ENCODE measurements at regions not wholly inside any gene's neighbourhood (a gene's known extent, or its start where the extent isn't known, plus 50 kb on each side); places are given as distances from the start of the nearest gene placed in this dataset.
A peak's percentile ranks its signal among the peaks of the same experiment; 100 is the strongest.
"Not testable (repeated sequence)": the region's sequence is repeated elsewhere in the genome, so short reads cannot be mapped to it uniquely, and the experiment has no call there.

DNA sequence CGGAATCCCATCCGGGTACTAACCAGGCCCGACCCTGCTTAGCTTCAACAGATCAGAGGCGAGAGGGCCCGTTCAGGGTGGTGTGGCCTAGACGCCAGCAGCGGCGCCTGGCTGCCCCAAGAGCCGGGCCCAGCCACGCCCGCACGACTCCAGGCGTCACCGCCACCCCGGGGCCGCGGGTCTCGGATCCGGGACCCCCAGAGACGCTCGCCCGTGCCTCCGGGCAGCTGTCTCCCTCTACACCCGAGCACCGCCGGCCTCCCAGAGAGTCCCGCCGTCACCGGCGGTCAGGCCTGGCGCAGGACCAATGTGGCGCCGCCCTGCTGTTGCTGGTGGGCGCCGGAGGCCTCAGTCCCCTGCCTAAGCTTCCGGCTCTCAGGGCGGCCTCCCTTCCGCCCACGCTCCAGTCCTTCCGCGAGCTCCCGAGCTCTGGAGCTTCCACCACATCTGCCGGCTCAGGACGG lies 441.2 kb upstream of the DEFB115 start:
- Histone ChIP-seq H3K4me3 (no peak overlapping the region), H3K4me1 (no peaks in the 10 kb centered on the region), H3K9me3 (no peaks in the 10 kb centered on the region), H3K27ac (no peak overlapping the region), H3K36me3 (no peaks in the 10 kb centered on the region), H3K27me3 (no peaks in the 10 kb centered on the region)
- intact Hi-C loops (cut with DNase I): no loop called here
- ATAC-seq (peak; percentile 44), DNase-seq (no peak)
- TF ChIP-seq, protein P1, sequence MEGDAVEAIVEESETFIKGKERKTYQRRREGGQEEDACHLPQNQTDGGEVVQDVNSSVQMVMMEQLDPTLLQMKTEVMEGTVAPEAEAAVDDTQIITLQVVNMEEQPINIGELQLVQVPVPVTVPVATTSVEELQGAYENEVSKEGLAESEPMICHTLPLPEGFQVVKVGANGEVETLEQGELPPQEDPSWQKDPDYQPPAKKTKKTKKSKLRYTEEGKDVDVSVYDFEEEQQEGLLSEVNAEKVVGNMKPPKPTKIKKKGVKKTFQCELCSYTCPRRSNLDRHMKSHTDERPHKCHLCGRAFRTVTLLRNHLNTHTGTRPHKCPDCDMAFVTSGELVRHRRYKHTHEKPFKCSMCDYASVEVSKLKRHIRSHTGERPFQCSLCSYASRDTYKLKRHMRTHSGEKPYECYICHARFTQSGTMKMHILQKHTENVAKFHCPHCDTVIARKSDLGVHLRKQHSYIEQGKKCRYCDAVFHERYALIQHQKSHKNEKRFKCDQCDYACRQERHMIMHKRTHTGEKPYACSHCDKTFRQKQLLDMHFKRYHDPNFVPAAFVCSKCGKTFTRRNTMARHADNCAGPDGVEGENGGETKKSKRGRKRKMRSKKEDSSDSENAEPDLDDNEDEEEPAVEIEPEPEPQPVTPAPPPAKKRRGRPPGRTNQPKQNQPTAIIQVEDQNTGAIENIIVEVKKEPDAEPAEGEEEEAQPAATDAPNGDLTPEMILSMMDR (IDR thresholded peaks at IDR 0.05): no peak

DNA sequence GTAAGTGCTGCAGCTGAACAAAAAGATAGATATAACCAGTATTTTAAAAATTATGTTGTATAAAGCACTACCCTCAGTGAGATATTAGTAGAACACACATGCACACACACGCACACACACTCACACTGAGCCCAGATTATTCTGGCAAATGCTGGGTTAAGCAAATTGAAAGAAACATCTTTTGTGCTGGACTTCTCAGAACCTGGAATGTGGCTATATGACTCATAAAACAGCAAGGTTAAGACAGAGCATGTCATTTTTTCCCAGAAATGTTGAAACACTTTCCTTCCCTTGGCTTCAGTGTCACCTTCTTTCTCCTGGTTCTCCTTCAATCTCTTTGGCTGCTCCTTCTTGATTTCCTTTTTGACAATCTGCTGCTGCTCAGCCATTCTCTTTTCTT lies 435.8 kb upstream of the DEFB115 start:
- intact Hi-C loops (cut with DNase I); H3K4me3 ChIP-seq; DNase-seq; ATAC-seq; H3K27me3 ChIP-seq; H3K9me3 ChIP-seq; H3K27ac ChIP-seq; H3K4me1 ChIP-seq; H3K36me3 ChIP-seq: not testable (repeated sequence)

DNA sequence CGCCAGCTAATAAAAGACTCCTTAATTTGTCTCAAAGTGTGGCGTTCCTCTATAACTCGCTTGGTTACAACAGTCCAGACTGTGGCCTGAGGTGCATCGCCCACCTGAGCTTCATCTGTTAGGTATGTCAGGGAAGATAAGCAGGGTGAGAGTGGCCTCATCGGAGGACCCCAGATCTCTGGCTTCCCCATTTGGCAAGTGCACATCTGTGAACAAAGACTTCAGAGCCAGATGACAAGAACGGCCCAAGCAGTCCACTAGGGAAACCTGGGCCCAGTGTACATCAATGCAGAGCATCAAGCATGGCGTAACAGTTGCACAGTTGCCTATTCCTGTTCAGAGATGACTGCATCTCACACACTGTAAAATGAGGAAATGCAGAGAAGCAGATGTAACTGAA lies 432.8 kb upstream of the DEFB115 start:
- H3K4me1 ChIP-seq; DNase-seq; H3K36me3 ChIP-seq; H3K27me3 ChIP-seq; H3K9me3 ChIP-seq; ATAC-seq; intact Hi-C loops (cut with DNase I); H3K4me3 ChIP-seq; H3K27ac ChIP-seq: not testable (repeated sequence)

DNA sequence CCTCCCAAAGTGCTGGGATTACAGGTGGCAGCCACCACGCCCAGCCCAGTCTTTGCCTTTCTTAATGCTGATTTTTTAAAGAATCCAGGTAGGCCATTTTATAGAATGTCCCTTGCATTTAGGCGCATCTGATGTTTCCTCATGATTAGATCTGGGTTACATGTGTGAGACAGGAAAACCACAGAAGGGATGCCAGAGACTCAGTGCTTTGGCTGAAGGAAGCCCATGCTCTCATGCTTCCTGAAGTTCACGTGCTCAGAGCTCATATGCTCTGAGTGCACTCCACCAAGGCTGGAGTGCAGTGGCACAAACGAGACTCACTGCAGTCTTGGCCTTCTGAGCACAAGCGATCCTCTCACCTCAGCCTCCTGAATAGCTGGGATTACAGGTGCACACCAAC lies 411.5 kb upstream of the DEFB115 start:
- H3K27ac ChIP-seq; intact Hi-C loops (cut with DNase I); H3K9me3 ChIP-seq; H3K4me3 ChIP-seq; H3K27me3 ChIP-seq; DNase-seq; H3K4me1 ChIP-seq; ATAC-seq; H3K36me3 ChIP-seq: not testable (repeated sequence)

DNA sequence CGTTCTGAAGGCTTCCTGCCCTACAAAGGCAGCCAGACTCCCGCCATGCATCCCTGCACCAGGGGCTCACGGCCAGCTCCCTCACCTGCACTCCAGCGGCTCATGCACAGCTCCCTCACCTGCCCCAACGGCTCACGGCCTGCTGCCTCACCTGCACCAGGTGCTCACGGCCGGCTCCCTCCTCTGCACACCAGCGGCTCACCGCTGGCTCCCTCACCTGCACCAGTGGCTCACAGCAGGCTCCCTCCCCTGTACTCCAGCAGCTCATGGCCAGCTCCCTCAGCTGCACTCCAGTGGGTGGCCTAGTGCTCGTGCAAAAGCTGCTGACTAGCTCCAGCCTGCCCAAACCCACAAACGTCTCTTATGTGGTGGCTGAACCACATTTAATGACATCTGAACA lies 389.2 kb upstream of the DEFB115 start:
- H3K27ac ChIP-seq; H3K9me3 ChIP-seq; DNase-seq; H3K27me3 ChIP-seq; H3K36me3 ChIP-seq; H3K4me1 ChIP-seq; intact Hi-C loops (cut with DNase I); H3K4me3 ChIP-seq: not testable (repeated sequence)
- ATAC-seq: peak; percentile 66

DNA sequence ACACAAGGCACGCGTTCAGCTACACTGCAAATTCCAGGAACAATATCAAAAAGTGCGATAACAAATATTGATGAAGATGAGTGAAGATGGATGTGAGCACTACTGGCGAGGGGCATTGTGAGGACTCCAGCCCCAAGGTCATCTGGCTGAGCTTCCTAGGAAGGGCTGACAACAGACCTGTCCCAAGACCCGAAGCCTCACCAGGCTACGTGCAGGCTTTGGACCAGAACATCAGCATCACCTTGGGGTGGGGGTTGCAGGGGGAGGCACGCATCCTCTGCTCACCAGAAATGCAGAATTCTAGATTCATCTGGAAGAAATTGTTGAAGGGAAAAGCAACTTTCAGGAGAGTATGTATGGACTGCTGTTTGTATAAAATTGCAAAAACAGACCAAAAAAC lies 386.3 kb upstream of the DEFB115 start:
- H3K9me3 ChIP-seq; DNase-seq; H3K27ac ChIP-seq; H3K4me3 ChIP-seq; H3K27me3 ChIP-seq; H3K36me3 ChIP-seq; intact Hi-C loops (cut with DNase I); ATAC-seq; H3K4me1 ChIP-seq: not testable (repeated sequence)

DNA sequence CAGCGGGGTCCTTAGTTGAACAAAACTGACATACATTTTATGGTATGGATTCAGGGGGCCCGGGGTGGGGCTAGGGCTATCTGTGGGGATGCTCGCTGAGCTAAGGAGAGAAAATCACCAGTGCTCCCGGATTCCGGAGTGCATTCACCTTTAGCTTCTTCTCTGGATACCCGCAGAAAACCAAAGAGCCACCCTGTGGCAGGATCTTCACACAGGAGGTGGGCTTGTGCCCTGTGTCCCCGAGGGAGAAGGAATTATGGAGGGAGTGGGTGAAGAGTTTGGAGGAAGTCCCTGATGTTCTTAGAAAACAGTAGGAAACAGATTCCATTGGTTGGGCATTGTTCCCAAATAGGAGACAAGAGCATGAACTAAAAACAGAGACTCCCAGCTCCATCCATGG lies 385.2 kb upstream of the DEFB115 start:
- H3K27me3 ChIP-seq; ATAC-seq; H3K4me3 ChIP-seq; DNase-seq; H3K4me1 ChIP-seq; H3K9me3 ChIP-seq; intact Hi-C loops (cut with DNase I); H3K27ac ChIP-seq; H3K36me3 ChIP-seq: not testable (repeated sequence)

DNA sequence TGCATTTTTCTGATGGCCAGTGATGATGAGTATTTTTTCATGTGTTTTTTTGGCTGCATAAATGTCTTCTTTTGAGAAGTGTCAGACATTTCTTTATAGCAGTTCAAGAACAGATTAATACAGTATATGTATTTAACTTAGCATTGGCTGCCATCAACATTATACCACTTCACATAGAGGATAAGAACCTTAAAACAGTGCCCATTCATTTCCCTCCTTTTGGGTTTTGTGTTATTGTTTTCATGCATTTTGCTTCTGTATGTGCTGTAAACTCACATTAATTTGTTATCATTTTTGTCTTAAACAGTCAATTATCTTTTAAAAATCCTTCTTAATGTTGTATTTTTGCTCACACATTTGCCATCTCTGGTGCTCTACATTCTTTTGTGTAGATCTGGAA lies 381.6 kb upstream of the DEFB115 start:
- H3K27me3 ChIP-seq; H3K27ac ChIP-seq; H3K4me3 ChIP-seq; H3K36me3 ChIP-seq; H3K9me3 ChIP-seq; ATAC-seq; H3K4me1 ChIP-seq; DNase-seq; intact Hi-C loops (cut with DNase I): not testable (repeated sequence)

DNA sequence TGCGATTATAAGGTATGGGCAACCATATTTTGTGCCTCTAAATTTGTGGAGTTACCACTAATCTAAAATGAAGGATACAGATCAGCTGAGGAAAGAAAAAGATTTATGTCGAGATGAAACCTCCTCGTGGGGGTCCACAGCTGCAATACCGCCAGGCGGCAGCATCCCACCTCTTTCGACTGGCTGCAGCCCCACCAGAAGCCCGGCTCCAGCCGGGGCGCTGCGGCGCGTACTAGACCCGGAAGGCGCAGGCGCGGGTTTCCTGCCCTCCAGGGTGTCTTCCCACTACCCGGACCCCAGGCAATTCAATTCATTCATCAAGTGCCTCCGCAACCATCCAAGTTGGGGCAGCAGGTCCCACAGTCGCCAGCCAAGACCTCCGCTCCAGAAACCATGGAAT lies 366.1 kb upstream of the DEFB115 start:
- H3K4me3 ChIP-seq; intact Hi-C loops (cut with DNase I); ATAC-seq; H3K36me3 ChIP-seq; DNase-seq; H3K27ac ChIP-seq; H3K4me1 ChIP-seq; H3K9me3 ChIP-seq: not testable (repeated sequence)
- H3K27me3 ChIP-seq: peaks cover 28% of the 10 kb centered on the region

DNA sequence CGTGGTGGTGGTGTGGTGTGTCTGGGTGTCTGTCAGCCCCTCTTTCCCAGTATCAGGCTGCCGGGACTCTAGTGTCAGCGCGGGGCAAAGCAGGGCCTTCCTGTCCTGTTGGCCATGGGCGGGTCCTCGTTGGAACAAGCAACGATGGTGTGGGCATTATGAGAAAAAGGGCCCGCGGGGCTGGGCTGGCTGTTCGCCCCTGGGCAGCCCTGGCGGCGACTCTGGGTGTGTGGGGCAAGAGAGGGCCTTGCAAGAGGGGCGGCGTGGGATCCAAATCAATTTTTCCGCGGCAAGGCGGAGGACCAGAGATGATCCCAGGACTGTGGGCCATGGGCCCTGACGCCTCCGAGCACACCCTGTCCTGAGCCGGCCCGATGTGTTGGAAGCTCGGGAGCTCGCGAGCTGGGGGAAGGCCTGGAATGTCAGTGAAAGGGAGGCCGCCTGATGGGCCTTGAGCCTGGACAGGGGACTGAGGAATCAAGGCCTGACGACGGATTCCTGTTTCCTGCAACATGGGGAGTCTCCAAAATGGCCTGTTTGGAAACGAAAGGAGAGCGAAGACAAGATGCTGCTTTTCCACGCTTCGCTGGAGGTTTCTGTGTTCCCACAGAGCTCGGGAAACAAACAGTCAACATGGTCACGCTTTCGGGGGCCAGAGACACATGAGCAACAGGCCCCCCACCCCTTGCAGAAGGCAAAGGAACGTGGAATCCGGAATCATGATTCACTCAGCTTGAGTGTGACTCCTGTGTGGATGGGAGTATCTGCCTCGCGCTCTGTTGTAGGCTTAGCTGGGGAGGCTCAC lies 364.7 kb upstream of the DEFB115 start:
- DNase-seq (no peak), ATAC-seq (no peak)
- Histone ChIP-seq H3K36me3 (no peaks in the 10 kb centered on the region), H3K4me3 (no peak overlapping the region), H3K4me1 (no peaks in the 10 kb centered on the region), H3K27ac (no peak overlapping the region), H3K9me3 (no peaks in the 10 kb centered on the region), H3K27me3 (peaks cover 28% of the 10 kb centered on the region)
- TF ChIP-seq, protein P1 (IDR thresholded peaks at IDR 0.05): no peak
- intact Hi-C loops (cut with DNase I): no loop called here

DNA sequence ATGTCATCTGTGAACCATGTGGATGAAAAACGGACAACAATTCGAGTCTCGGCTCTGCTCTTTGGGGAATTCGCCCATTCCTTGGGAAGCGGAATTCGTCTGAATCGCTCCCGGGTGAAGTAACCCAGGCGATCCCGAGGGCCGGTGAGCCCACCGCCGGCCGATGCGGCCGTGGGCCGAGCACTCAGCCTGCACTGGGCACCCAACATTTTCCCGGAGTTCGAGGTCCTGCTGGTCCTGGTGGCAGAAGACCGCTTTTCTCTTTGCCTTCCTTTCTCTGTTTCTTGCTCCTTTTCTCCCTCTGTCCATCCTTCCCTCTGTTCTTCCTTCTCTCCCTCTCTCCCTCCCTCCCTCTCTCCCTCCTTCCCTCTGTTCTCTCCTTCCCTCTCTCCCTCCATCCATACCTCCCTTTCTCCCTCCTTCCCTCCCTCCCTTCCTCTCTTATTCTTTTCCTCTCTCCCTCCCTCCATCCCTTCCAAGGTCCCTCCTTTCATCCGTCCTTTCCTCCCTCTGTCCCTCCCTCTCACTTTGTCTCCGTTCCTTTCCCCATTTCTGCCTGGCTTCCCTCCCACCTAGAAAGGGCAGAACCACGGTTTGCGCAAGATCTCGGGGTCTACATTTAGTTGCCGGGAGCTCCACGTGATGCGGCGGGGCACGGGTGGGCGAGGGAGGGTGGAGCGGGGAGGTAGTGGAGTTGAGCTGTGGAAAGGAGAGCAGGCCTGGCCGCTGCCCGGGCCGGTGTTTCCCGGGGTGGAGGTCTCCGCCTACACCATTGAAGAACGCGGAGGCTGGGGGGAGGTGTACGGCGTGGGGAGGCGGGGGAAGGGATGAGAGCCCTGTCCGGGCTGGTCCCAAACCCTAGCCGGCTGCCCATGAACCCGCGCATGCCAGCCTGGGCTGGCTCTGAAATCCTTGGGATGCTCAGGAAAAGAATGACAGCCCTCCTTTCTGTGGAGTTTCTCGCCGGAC lies 363.8 kb upstream of the DEFB115 start:
- H3K9me3 ChIP-seq; H3K36me3 ChIP-seq; ATAC-seq; intact Hi-C loops (cut with DNase I); DNase-seq; H3K4me1 ChIP-seq; H3K27ac ChIP-seq; H3K4me3 ChIP-seq: not testable (repeated sequence)
- peaks cover 28% of the 10 kb centered on the region for H3K27me3 ChIP-seq

All from upper lobe of right lung (tissue), 1 donor.